H1 (cell line): ENCODE measurements at regions not wholly inside any gene's neighbourhood (a gene's known extent, or its start where the extent isn't known, plus 50 kb on each side); places are given as distances from the start of the nearest gene placed in this dataset.

Source experiments
- E2F6 ChIP-seq: IDR thresholded peaks from 2 replicates; pipeline ENCODE4 v1.6.1; 2012; ENCODE audit warnings: inconsistent platforms
- RAD21 ChIP-seq, 2 experiments: IDR thresholded peaks in 1 of 2; conservative IDR thresholded peaks in 1 of 2; 2 replicates each; pipeline ENCODE4 v1.6.1; 2011; ENCODE audit warnings: low read depth in 2 of 2, low read length in 2 of 2, improper control_type of control experiment in 1 of 2, inconsistent platforms in 1 of 2, mild to moderate bottlenecking in 1 of 2, moderate library complexity in 1 of 2
- SIN3A ChIP-seq, 2 experiments: IDR thresholded peaks in 1 of 2; conservative IDR thresholded peaks in 1 of 2; 2 replicates each; pipeline ENCODE4 v1.6.1; 2011 to 2012; ENCODE audit warnings: low read length in 2 of 2, improper control_type of control experiment in 1 of 2, low read depth in 1 of 2, mild to moderate bottlenecking in 1 of 2

- TF ChIP-seq RAD21 (IDR thresholded peaks at IDR 0.05 in 1 of 2, conservative IDR thresholded peaks at IDR 0.05 in 1 of 2; ENCODE audit: low read depth in 2 of 2, low read length in 2 of 2) (no peak), E2F6 (no peak), SIN3A (conservative IDR thresholded peaks at IDR 0.05 in 1 of 2, IDR thresholded peaks at IDR 0.05 in 1 of 2; ENCODE audit: low read depth in 1 of 2, low read length in 2 of 2) (no peak)
Measured at GRCh38 chr11:91686281-91686680, 538.3 kb upstream of the FAT3 start (continued).
